ENCODE measurements at regions not wholly inside any gene's neighbourhood (a gene's known extent, or its start where the extent isn't known, plus 50 kb on each side); places are given as distances from the start of the nearest gene placed in this dataset.
"Not testable (repeated sequence)": the region's sequence is repeated elsewhere in the genome, so short reads cannot be mapped to it uniquely, and the experiment has no call there.

DNA sequence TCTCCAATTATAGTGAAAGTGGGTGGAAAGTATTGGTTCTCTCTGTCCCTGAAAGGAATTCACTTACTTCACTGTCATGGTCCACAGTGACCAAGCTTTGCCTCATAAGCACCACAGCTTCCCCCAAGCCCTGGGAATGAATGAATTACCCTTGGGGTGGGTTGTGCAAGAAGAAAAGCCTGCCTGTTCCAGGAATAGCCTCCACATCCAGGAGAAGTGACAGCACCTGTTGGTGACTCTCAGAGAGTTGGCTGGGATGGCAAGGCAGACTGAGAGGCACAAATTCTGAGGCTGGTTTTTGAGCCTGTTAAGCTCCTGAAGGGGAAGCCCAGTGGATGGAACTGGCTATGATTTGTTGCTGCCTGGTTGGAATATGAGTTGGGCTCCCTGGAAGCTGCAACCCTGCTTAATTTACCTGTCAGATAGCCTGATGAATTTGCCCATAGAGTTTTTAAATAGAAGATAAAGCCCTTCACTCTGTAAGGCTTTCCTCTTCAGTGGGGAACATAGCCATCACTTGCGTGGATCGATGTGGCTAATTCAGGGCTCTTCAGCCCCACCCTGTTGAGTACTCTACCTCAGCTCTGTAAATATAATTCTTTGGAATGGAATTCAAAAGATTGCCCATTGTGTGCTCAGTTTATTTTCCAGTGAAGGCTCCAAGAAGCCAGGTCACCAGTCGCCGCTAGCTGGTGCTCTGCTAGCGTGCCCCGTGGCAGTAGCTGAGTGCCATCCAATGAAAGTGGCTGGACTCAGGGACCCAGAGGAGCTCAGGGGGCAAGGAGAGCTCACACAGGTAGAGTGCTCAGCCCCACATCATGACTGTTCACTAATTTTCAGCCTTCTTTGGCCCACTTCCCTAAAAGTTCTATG, 479.3 kb downstream of the IRS1 start:
- DNase-seq (ENCODE audit: low spot score) = no peak

GRCh38 chr2:226317970-226318369, 481.6 kb downstream of the IRS1 start:
- DNase-seq (ENCODE audit: low spot score) = no peak

DNA sequence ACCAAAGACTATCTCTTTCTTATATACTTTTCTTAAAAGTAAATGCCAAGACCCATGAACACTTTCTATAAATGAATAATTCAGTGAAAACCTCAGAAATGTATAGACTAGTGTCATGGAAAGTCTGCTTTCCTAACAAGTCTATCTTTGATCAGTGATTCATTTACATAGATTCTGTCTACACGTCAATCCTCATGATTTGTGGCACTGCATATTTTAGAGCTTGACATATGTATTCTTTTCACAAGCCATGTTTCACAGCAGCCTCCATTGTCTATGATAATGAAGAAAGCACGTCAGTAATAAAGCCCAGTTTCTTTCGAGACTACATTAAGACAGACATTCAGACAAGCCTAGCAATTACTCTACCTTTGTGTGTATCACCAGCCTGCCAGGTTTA, 486.6 kb downstream of the IRS1 start:
- DNase-seq (ENCODE audit: low spot score) = no peak

GRCh38 chr2:226312155-226312554, 487.5 kb downstream of the IRS1 start:
- DNase-seq (ENCODE audit: low spot score) = no peak

- no peak for DNase-seq (ENCODE audit: low spot score)
Observed at GRCh38 chr2:226310146-226310545, 489.5 kb downstream of the IRS1 start.

DNA sequence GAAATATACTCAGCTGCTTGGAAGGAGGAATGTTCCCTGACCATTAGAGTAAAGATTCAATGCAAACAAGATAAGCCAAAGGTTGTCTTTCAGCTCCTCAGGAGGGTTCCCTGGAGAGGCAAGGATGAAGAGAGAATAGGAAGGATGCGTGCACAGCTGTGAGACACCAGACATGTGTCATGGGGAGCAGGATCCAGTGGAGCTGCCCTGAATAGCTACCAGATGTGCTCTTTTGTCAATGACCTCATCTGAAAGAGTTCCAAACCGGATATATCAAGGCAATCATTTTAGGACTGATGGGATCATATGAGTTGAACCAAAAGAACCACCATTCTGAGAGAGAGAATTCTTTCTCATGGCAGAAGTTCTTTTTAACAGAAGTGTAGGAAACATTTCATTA, 490.6 kb downstream of the IRS1 start:
- no peak for DNase-seq (ENCODE audit: low spot score)

GRCh38 chr2:226308323-226308680, 491.3 kb downstream of the IRS1 start:
- DNase-seq (ENCODE audit: low spot score) = no peak

- DNase-seq (ENCODE audit: low spot score) = no peak
Observed at GRCh38 chr2:226307487-226308322, 491.9 kb downstream of the IRS1 start.

DNA sequence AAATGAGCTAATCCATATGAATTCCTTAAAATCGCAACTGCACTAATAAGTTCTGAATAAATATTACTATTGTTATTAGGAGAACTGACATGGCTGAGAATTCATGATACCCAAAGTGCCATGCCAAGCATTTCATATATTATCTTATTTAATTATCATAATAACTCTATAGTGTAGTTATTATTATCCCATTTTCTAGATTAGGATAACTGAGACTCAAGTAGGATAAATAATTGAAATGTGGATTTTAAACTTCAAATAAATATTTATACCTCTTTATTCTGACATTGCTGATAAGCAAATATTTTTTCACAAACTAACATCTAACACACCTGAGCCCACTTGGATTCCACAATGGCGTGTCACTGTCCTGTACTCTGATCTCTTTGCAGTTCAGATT, 492.7 kb downstream of the IRS1 start:
- no peak for DNase-seq (ENCODE audit: low spot score)

DNA sequence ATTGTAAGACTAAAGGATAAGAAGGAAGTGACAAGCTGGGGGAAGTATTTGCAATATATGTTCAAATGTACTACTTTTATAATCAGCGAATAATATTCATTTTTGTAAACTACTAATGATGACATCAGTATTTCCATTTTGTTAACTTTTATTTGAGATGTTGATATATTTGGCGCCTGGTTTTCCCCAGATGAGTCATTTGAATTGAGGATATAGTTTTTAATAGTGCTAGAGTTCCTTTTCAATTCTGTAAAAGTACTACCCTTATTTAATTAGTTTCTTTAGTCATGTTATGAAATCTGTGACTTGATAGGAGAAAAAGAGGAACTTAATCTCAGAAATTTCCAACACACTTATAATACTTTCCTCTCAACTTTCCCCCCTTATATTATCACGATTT, 495.3 kb downstream of the IRS1 start:
- DNase-seq (ENCODE audit: low spot score) = no peak

GRCh38 chr2:226303707-226304106, 495.9 kb downstream of the IRS1 start:
- no peak for DNase-seq (ENCODE audit: low spot score)

- peak; percentile 3 for DNase-seq (ENCODE audit: low spot score)
Observed at GRCh38 chr2:226300196-226300886, 499.3 kb downstream of the IRS1 start.

DNA sequence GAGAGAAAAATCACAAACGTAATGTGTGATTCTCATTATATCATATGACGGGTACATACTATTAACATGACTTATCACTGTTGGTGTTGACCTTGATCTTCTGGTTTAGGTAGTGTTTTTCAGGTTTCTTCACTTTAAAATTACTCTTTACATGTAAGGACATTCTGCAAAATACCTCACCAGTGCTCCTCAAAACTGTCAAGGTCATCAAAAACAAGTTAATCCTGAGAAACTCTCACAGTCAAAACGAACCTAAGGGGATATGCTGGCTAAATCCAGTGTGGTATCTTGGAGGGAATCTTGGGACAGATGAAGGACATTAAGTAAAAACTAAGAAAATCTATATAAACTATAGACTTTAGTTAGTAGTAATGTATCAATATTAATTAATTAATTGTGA, 499.8 kb downstream of the IRS1 start:
- DNase-seq (ENCODE audit: low spot score) = no peak

GRCh38 chr2:226295681-226296080, 503.9 kb downstream of the IRS1 start:
- no peak for DNase-seq (ENCODE audit: low spot score)

DNA sequence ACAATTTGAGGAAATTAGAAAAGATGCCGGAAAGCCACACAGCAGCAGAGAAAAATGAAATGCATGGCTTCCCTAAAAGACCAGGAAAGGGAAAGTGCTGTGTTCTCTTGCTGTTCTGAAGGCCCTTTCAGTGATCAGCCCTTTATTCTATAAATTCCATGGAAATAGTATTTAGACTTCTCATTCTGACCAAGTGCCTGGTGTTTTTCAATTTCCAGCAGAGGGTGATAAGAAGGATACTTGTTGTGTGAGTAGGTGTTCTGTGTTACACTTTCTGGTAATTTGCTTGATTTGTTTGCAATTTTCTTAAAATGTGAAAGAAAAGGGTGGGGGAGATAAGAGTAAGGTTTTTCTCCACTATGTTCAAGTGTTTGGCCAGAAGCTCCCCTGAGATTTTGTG, 504.5 kb downstream of the IRS1 start:
- DNase-seq (ENCODE audit: low spot score) = no peak

DNA sequence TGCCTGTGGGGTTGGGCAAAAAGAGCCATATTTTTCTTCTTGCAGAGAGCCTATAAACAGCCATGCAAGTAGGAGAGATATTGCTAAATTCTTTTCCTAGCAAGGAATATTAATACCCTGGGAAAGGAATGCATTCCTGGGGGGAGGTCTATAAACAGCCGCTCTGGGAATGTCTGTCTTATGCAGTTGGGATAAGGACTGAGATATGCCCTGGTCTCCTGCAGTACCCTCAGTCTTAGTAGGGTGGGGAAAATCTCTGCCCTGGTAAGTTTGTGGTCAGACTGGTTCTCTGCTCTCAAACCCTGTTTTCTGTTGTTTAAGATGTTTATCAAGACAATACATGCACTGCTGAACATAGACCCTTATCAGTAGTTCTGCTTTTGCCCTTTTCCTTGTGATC, 508.3 kb downstream of the IRS1 start:
- DNase-seq (ENCODE audit: low spot score) = not testable (repeated sequence)

- DNase-seq (ENCODE audit: low spot score) = no peak
Observed at GRCh38 chr2:226286916-226287315, 512.7 kb downstream of the IRS1 start.

GRCh38 chr2:226283796-226284195, 515.8 kb downstream of the IRS1 start:
- no peak for DNase-seq (ENCODE audit: low spot score)

GRCh38 chr2:226282151-226282550, 517.5 kb downstream of the IRS1 start:
- no peak for DNase-seq (ENCODE audit: low spot score)

DNA sequence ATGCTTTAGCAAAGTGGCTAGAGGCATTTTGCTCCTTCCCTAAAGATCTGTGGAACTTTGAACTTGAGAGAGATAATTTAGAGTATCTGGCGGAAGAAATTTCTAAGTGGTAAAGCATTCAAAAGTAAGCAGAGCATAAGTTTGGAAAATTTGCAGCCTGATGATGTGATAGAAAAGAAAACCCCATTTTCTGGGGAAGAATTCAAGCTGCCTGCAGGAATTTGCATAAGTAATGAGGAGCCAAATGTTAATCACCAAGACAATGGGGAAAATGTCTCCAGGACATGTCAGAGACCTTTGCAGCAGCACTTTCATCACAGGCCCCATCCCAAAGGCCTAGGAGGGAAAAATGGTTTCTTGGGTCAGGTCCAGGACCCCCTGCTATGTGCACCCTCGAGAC, 519.5 kb downstream of the IRS1 start:
- not testable (repeated sequence) for DNase-seq (ENCODE audit: low spot score)

GRCh38 chr2:226275215-226275614, 524.4 kb downstream of the IRS1 start:
- DNase-seq (ENCODE audit: low spot score) = no peak

- DNase-seq (ENCODE audit: low spot score) = no peak
Observed at GRCh38 chr2:226274143-226274542, 525.5 kb downstream of the IRS1 start.

DNA sequence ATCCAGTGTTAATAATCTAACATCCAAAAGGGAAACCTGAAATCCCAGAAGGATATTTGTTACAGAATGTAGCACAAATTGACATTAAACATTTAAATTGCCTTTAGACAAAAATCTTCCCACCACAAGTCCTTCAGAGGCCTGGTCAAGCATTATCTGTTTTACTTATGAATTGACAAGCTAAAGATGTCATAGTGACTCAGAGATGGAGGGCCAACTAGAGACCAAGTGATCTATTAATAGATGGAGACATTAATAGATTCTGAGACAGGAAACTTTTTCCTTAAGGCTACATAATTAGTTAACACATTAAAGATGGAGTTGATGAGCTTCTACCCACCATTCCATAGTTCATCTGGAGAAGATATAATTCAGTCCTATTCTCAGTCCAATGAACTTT, 526.2 kb downstream of the IRS1 start:
- no peak for DNase-seq (ENCODE audit: low spot score)

Data from pons (tissue), 1 donor.